Lower leg skin (tissue), 3 donors: ENCODE measurements at regions not wholly inside any gene's neighbourhood (a gene's known extent, or its start where the extent isn't known, plus 50 kb on each side); places are given as distances from the start of the nearest gene placed in this dataset.

ENCODE experiments used
- CTCF ChIP-seq, 3 donors: fragments of 450-650 bp; IDR thresholded peaks; one replicate each; pipeline ENCODE4 v1.5.1; 2016; ENCODE audit warnings: antibody characterized with exemption in 3 of 3, mild to moderate bottlenecking in 3 of 3, moderate library complexity in 2 of 3
- POLR2A ChIP-seq, 2 donors: fragments of 450-650 bp; IDR thresholded peaks; one replicate each; pipeline ENCODE4 v1.6.1; 2016 to 2017; ENCODE audit warnings: antibody characterized with exemption in 2 of 2, mild to moderate bottlenecking in 1 of 2, moderate library complexity in 1 of 2

GRCh38 chr1:10943041-10943440, 69.4 kb upstream of the TARDBP start:
- TF ChIP-seq CTCF (IDR thresholded peaks at IDR 0.05) (no peak), POLR2A (IDR thresholded peaks at IDR 0.05) (no peak)
